Uterus (tissue), 3 donors: ENCODE measurements at regions not wholly inside any gene's neighbourhood (a gene's known extent, or its start where the extent isn't known, plus 50 kb on each side); places are given as distances from the start of the nearest gene placed in this dataset.

ENCODE experiments used
- DNase-seq, 2 donors: peaks; one replicate each; pipeline ENCODE4 v3.0.0-alpha.2; 2019 to 2020
- H3K27ac ChIP-seq, 2 donors: fragments of 200-600 bp; sonication (generic); 1 replicate in 1 of 2; 2 replicates in 1 of 2; pipeline ENCODE4 v1.5.1; 2016 to 2018
- H3K27me3 ChIP-seq, 2 donors: fragments of 200-600 bp; sonication (generic); one replicate each; pipeline ENCODE4 v1.5.1; 2018 to 2019; ENCODE audit warnings: control low read depth in 1 of 2
- H3K36me3 ChIP-seq, 2 donors: fragments of 200-600 bp; sonication (generic); one replicate each; pipeline ENCODE4 v1.5.1; 2019; ENCODE audit warnings: control low read depth in 1 of 2
- H3K4me1 ChIP-seq, 2 donors: fragments of 200-600 bp; sonication (generic); one replicate each; pipeline ENCODE4 v1.5.1; 2018 to 2019; ENCODE audit warnings: control low read depth in 1 of 2
- H3K4me3 ChIP-seq, 2 donors: fragments of 200-600 bp; sonication (generic); 1 replicate in 1 of 2; 2 replicates in 1 of 2; pipeline ENCODE4 v1.5.1; 2018 to 2019; ENCODE audit warnings: mild to moderate bottlenecking in 1 of 2
- H3K9me3 ChIP-seq, 2 donors: fragments of 200-600 bp; sonication (generic); one replicate each; pipeline ENCODE4 v1.5.1; 2019; ENCODE audit warnings: control low read depth in 1 of 2
- POLR2A ChIP-seq, 2 donors: fragments of 450-650 bp; IDR thresholded peaks; one replicate each; pipeline ENCODE4 v1.6.1; 2016; ENCODE audit warnings: antibody characterized with exemption in 2 of 2, mild to moderate bottlenecking in 1 of 2, moderate library complexity in 1 of 2
- intact Hi-C: fragments of 100-400 bp; cut with DNase I; formaldehyde crosslinking; loops from one replicate; pipeline ENCODE4 v1.15.1; 2023; ENCODE audit warnings: low total_unique reads
- TF ChIP-seq, protein P1 (sequence below), 4 experiments: fragments of 200-600 bp in 2 of 4; fragments of 450-650 bp in 2 of 4; sonication (generic) in 2 of 4; IDR thresholded peaks; one replicate each; pipeline ENCODE4 v1.5.1; 2016 to 2019; ENCODE audit warnings: antibody characterized with exemption in 4 of 4, mild to moderate bottlenecking in 2 of 4, moderate library complexity in 1 of 4
- donor health status: DM: yes; HTN: yes; CAD: no.

DNA sequence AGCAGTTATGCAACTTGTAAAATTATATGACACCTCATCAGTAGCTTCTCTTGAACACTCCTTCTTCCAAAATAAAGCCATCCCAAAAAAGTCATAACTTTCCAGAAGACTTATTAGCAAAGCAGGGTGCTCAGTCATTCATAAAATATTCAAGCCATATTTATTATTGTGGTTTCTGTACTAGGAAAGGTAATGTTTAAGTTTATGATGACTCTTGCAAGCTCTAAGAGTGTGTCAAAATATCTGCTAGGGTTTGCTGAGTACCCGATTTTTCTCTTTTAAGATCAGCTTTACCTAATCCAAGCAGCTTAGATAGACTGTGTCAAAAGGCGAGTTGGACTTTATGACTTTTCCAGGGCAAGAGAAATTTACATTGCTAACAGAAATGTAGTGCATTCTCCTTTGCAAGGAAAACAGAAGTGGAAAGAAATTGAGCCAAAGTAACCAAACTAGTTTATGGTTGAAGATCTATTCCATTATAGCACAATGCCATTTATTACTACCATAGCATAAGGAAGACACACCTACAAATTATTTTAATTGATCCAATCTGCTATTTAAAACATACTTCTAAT, 98.0 kb upstream of the SOX6 start:
- Histone ChIP-seq H3K9me3 (no peaks in the 10 kb centered on the region), H3K27me3 (no peaks in the 10 kb centered on the region), H3K36me3 (no peaks in the 10 kb centered on the region), H3K27ac (no peak overlapping the region), H3K4me1 (no peaks in the 10 kb centered on the region), H3K4me3 (no peak overlapping the region)
- DNase-seq, result no peak
- intact Hi-C loops, result no loop called here
- TF ChIP-seq, protein P1, sequence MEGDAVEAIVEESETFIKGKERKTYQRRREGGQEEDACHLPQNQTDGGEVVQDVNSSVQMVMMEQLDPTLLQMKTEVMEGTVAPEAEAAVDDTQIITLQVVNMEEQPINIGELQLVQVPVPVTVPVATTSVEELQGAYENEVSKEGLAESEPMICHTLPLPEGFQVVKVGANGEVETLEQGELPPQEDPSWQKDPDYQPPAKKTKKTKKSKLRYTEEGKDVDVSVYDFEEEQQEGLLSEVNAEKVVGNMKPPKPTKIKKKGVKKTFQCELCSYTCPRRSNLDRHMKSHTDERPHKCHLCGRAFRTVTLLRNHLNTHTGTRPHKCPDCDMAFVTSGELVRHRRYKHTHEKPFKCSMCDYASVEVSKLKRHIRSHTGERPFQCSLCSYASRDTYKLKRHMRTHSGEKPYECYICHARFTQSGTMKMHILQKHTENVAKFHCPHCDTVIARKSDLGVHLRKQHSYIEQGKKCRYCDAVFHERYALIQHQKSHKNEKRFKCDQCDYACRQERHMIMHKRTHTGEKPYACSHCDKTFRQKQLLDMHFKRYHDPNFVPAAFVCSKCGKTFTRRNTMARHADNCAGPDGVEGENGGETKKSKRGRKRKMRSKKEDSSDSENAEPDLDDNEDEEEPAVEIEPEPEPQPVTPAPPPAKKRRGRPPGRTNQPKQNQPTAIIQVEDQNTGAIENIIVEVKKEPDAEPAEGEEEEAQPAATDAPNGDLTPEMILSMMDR (IDR thresholded peaks at IDR 0.05), result no peak
- no peak for TF ChIP-seq POLR2A (IDR thresholded peaks at IDR 0.05)

DNA sequence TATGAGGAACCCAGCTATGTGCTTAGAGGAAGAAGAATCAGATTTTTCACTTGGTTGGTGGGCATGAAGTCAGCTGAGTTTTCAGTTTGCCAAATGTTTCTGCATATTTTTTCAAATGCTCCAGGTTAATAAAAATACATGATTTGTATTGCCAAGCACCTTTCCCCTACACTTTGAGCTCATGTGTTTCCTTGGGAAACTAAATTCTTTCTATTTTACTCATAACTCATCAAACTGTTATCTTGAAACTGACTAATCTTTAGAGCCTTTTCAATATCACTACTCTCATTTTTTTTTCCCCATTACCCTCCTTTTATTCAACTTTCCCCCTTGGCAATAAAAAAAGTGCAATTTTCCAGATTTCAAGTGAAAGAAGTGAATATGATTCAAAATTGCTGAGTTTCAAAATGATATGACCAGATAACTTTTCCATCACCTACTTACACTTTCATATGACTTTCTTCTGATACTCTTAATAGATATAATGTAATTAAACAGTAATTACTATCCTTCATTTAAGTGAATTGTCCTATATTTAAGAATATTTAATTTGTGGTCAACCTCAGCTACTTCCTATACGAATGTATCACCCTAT, 91.9 kb upstream of the SOX6 start:
- no peak overlapping the region for H3K27ac ChIP-seq
- no peak for DNase-seq
- TF ChIP-seq POLR2A (IDR thresholded peaks at IDR 0.05), result no peak
- TF ChIP-seq, protein P1 (IDR thresholded peaks at IDR 0.05), result no peak
- no peaks in the 10 kb centered on the region for H3K27me3 ChIP-seq
- no peaks in the 10 kb centered on the region for H3K4me1 ChIP-seq
- H3K9me3 ChIP-seq, result no peaks in the 10 kb centered on the region
- no peaks in the 10 kb centered on the region for H3K36me3 ChIP-seq
- intact Hi-C loops, result no loop called here
- H3K4me3 ChIP-seq, result no peak overlapping the region

DNA sequence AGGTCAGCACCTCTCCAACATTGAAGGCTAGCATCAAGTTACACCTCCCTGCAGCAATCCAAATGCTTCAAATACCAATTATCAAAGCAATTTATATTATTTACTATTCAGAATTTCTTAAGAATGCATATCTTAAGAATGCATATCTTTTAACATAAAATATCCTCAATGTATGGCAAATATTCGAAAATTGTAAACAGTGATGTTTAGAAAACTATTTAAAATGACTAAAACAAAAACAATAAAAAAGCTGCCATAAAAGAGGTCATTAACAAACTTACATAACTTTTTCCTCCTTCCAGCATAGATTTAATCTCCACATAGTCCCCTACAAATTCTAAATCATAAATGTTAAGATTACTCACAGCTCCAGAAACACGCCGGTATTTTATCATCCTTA, 85.1 kb upstream of the SOX6 start:
- DNase-seq, result no peak

DNA sequence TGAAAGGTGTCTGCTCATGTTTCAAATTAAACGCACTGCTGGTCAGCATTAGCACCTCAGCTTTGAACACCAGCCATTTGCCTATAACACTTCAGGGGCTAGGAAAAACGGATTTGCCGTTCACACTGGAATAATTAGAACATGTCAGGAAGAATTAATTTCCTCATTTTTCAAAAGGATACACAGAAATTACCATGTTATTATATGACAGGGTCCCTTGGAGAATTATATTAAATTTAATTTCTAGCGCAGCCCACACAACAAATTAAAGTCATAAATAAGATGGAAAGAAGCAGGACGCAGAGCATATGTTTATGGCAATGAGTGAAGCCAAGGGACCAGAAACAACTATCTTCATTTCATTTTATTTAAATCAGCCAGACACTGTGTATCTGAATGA, 83.8 kb upstream of the SOX6 start:
- Histone ChIP-seq H3K4me1 (no peaks in the 10 kb centered on the region), H3K36me3 (no peaks in the 10 kb centered on the region), H3K9me3 (no peaks in the 10 kb centered on the region), H3K27ac (no peak overlapping the region), H3K4me3 (no peak overlapping the region), H3K27me3 (no peaks in the 10 kb centered on the region)
- no peak for DNase-seq
- intact Hi-C loops, result no loop called here
- TF ChIP-seq, protein P1 (IDR thresholded peaks at IDR 0.05), result no peak
- TF ChIP-seq POLR2A (IDR thresholded peaks at IDR 0.05), result no peak

More for the DNA sequence above, 85.1 kb upstream of the SOX6 start:
- no peaks in the 10 kb centered on the region for H3K36me3 ChIP-seq
- H3K27ac ChIP-seq, result no peak overlapping the region
- no peaks in the 10 kb centered on the region for H3K4me1 ChIP-seq
- H3K9me3 ChIP-seq, result no peaks in the 10 kb centered on the region
- TF ChIP-seq POLR2A (IDR thresholded peaks at IDR 0.05), result no peak
- TF ChIP-seq, protein P1 (IDR thresholded peaks at IDR 0.05), result no peak
- intact Hi-C loops, result no loop called here
- no peaks in the 10 kb centered on the region for H3K27me3 ChIP-seq
- no peak overlapping the region for H3K4me3 ChIP-seq

DNA sequence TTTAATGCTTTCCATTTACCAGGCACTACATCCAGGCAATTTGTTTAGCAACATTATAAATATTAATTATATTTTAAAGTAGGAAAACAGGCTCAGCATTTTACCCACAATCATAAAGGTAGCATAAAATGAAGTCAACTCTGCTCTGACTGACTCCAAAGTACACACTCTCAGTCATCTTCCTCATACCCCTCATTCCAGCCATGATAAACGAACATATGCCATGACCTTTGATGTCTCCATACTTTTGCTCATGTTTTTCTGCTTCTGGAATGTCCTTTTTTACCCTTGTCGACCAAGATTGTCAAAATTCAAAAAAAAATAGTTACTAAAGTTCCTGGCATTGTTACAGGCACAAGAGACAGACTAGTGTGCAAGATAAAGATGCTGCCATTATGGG, 77.7 kb upstream of the SOX6 start:
- Histone ChIP-seq H3K27ac (no peak overlapping the region), H3K36me3 (no peaks in the 10 kb centered on the region), H3K27me3 (no peaks in the 10 kb centered on the region), H3K9me3 (no peaks in the 10 kb centered on the region), H3K4me1 (no peaks in the 10 kb centered on the region), H3K4me3 (no peak overlapping the region)
- DNase-seq, result no peak
- no peak for TF ChIP-seq POLR2A (IDR thresholded peaks at IDR 0.05)
- TF ChIP-seq, protein P1 (IDR thresholded peaks at IDR 0.05), result no peak
- intact Hi-C loops, result no loop called here
